Stimulated activated CD4-positive, alpha-beta T cell treated with anti-CD3 and anti-CD28 coated beads, Interleukin-1b, Interleukin-23, amount 100 ng/mL, for 48 hours (primary cell): ENCODE measurements at regions not wholly inside any gene's neighbourhood (a gene's known extent, or its start where the extent isn't known, plus 50 kb on each side); places are given as distances from the start of the nearest gene placed in this dataset.
A peak's percentile ranks its signal among the peaks of the same experiment; 100 is the strongest.

Source experiments
- DNase-seq: peaks from one replicate; pipeline ENCODE4 v3.0.0-alpha.2; 2020

GRCh38 chr9:91102269-91102668 lies 259.4 kb downstream of the AUH start:
- no peak for DNase-seq

GRCh38 chr9:91103931-91104330 lies 257.8 kb downstream of the AUH start:
- DNase-seq = no peak

GRCh38 chr9:91106415-91107081 lies 255.2 kb downstream of the AUH start:
- DNase-seq = no peak

- no peak for DNase-seq
Observed at GRCh38 chr9:91111226-91111625, 250.5 kb downstream of the AUH start.

GRCh38 chr9:91111876-91112275 lies 249.8 kb downstream of the AUH start:
- DNase-seq = no peak

- no peak for DNase-seq
Observed at GRCh38 chr9:91113016-91113415, 248.7 kb downstream of the AUH start.

GRCh38 chr9:91114450-91114849 lies 247.3 kb downstream of the AUH start:
- DNase-seq = no peak

GRCh38 chr9:91116211-91116610 lies 245.5 kb downstream of the AUH start:
- DNase-seq = no peak

- DNase-seq = no peak
Observed at GRCh38 chr9:91116711-91117110, 245.0 kb downstream of the AUH start.

GRCh38 chr9:91117474-91117891 lies 244.2 kb downstream of the AUH start:
- no peak for DNase-seq

- DNase-seq = no peak
Observed at GRCh38 chr9:91117959-91118703, 243.6 kb downstream of the AUH start.

- DNase-seq = no peak
Observed at GRCh38 chr9:91118704-91119025, 243.1 kb downstream of the AUH start.

GRCh38 chr9:91119142-91119541 lies 242.6 kb downstream of the AUH start:
- DNase-seq = no peak

- DNase-seq = no peak
Observed at GRCh38 chr9:91119679-91120078, 242.0 kb downstream of the AUH start.

- no peak for DNase-seq
Observed at GRCh38 chr9:91120200-91120599, 241.5 kb downstream of the AUH start.

GRCh38 chr9:91122755-91123154 lies 239.0 kb downstream of the AUH start:
- no peak for DNase-seq

GRCh38 chr9:91126761-91127445 lies 234.8 kb downstream of the AUH start:
- no peak for DNase-seq

- DNase-seq = no peak
Observed at GRCh38 chr9:91127653-91128052, 234.1 kb downstream of the AUH start.

- DNase-seq = no peak
Observed at GRCh38 chr9:91130796-91131318, 230.9 kb downstream of the AUH start.

- DNase-seq = peak; percentile 90
Observed at GRCh38 chr9:91131433-91131839, 230.3 kb downstream of the AUH start.

GRCh38 chr9:91132576-91133073 lies 229.1 kb downstream of the AUH start:
- DNase-seq = no peak

- no peak for DNase-seq
Observed at GRCh38 chr9:91134608-91135007, 227.1 kb downstream of the AUH start.

- DNase-seq = no peak
Observed at GRCh38 chr9:91137391-91137790, 224.3 kb downstream of the AUH start.

GRCh38 chr9:91138760-91139159 lies 223.0 kb downstream of the AUH start:
- no peak for DNase-seq
